Esophagus muscularis mucosa (tissue), 4 donors: ENCODE measurements at regions not wholly inside any gene's neighbourhood (a gene's known extent, or its start where the extent isn't known, plus 50 kb on each side); places are given as distances from the start of the nearest gene placed in this dataset.

Experiments used
- DNase-seq: peaks from one replicate; pipeline ENCODE4 v3.0.0-alpha.2; 2017; ENCODE audit errors: extremely low spot score
- H3K27ac ChIP-seq, 4 donors: fragments of 200-600 bp; sonication (generic); replicated peaks in 1 of 4; 1 replicate in 3 of 4; 2 replicates in 1 of 4; pipeline ENCODE4 v1.5.1; 2016 to 2019; ENCODE audit warnings: mild to moderate bottlenecking in 1 of 4
- H3K27me3 ChIP-seq, 4 donors: fragments of 200-600 bp; sonication (generic); one replicate each; pipeline versions ENCODE4 v1.5.1 to v1.6.0; 2016 to 2019
- H3K36me3 ChIP-seq, 4 donors: fragments of 200-600 bp; sonication (generic); one replicate each; pipeline ENCODE4 v1.5.1; 2016 to 2019
- H3K4me1 ChIP-seq, 4 donors: fragments of 200-600 bp; sonication (generic); one replicate each; pipeline ENCODE4 v1.5.1; 2016 to 2019
- H3K4me3 ChIP-seq, 4 donors: fragments of 200-600 bp; sonication (generic); 1 replicate in 2 of 4; 2 replicates in 2 of 4; pipeline ENCODE4 v1.5.1; 2016 to 2019; ENCODE audit warnings: mild to moderate bottlenecking in 4 of 4, moderate library complexity in 1 of 4
- H3K9me3 ChIP-seq, 4 donors: fragments of 200-600 bp; sonication (generic); 1 replicate in 3 of 4; 2 replicates in 1 of 4; pipeline ENCODE4 v1.5.1; 2016 to 2019
- CTCF ChIP-seq, 3 experiments: fragments of 200-600 bp in 2 of 3; fragments of 450-650 bp in 1 of 3; sonication (generic) in 2 of 3; IDR thresholded peaks; one replicate each; pipeline ENCODE4 v1.5.1; 2017 to 2019; ENCODE audit warnings: antibody characterized with exemption in 3 of 3, mild to moderate bottlenecking in 2 of 3, moderate library complexity in 1 of 3
- EP300 ChIP-seq: sonication (generic); formaldehyde crosslinking; IDR thresholded peaks from one replicate; pipeline ENCODE4 v1.6.1; 2017; ENCODE audit warnings: antibody characterized with exemption
- POLR2A ChIP-seq: fragments of 450-650 bp; IDR thresholded peaks from one replicate; pipeline ENCODE4 v1.6.1; 2017; ENCODE audit warnings: antibody characterized with exemption, moderate library complexity, mild to moderate bottlenecking, low read depth
- POLR2AphosphoS5 ChIP-seq, 2 donors: sonication (generic); formaldehyde crosslinking; IDR thresholded peaks; one replicate each; pipeline ENCODE4 v1.6.1; 2017; ENCODE audit warnings: antibody characterized with exemption in 2 of 2
- WGBS: methylation state at CpG from one replicate; pipeline ENCODE4 v1.1.5; 2018; 5-methylcytosine and 5-hydroxymethylcytosine counted together
- intact Hi-C: fragments of 100-400 bp; cut with DNase I; formaldehyde crosslinking; loops from one replicate; pipeline ENCODE4 v1.15.1; 2023
- small RNA-seq, 3 donors: library from RNA; depleted of rRNA; stranded (forward); fragments of <200 nt; gene quantifications; one replicate each; pipeline ENCODE3, GENCODE V24; 2016

GRCh38 chr10:52853704-52854103 is 81.1 kb upstream of the MBL2 start:
- Histone ChIP-seq H3K27ac (no peak overlapping the region), H3K36me3 (no peaks in the 10 kb centered on the region), H3K4me1 (no peaks in the 10 kb centered on the region), H3K4me3 (no peak overlapping the region), H3K27me3 (no peaks in the 10 kb centered on the region), H3K9me3 (no peaks in the 10 kb centered on the region)
- no peak for TF ChIP-seq EP300
- TF ChIP-seq CTCF (IDR thresholded peaks at IDR 0.05) = no peak
- no peak for TF ChIP-seq POLR2AphosphoS5 (IDR thresholded peaks at IDR 0.05)
- no peak for TF ChIP-seq POLR2A
- DNase-seq = no peak
- 84% methylated on average over 4 of the region's 4 CpGs for WGBS
- intact Hi-C loops = no loop called here

- TF ChIP-seq POLR2AphosphoS5 (IDR thresholded peaks at IDR 0.05) = no peak
- no peak for TF ChIP-seq CTCF (IDR thresholded peaks at IDR 0.05)
- TF ChIP-seq POLR2A = no peak
- no peak for TF ChIP-seq EP300
- Histone ChIP-seq H3K36me3 (no peaks in the 10 kb centered on the region), H3K27ac (no peak overlapping the region), H3K4me1 (no peaks in the 10 kb centered on the region), H3K9me3 (peaks cover 0 to 7% (median under 1%) of the 10 kb centered on the region in 4 donors), H3K27me3 (no peaks in the 10 kb centered on the region), H3K4me3 (no peak overlapping the region)
- WGBS = 84% methylated on average over 2 of the region's 2 CpGs
- no peak for DNase-seq
- intact Hi-C loops = no loop called here
Observed at GRCh38 chr10:52836816-52837215, 64.2 kb upstream of the MBL2 start.

Small RNA genes in the stretch of these regions (small RNA-seq; reads per million reads assigned to genes)
- gene RF00019 (0 reads per million in 3 donors), gene RNA5SP318 (0 reads per million in 3 donors), gene SNRPEP8 (0 reads per million in 3 donors)
